ENCODE measurements at regions not wholly inside any gene's neighbourhood (a gene's known extent, or its start where the extent isn't known, plus 50 kb on each side); places are given as distances from the start of the nearest gene placed in this dataset.

DNA sequence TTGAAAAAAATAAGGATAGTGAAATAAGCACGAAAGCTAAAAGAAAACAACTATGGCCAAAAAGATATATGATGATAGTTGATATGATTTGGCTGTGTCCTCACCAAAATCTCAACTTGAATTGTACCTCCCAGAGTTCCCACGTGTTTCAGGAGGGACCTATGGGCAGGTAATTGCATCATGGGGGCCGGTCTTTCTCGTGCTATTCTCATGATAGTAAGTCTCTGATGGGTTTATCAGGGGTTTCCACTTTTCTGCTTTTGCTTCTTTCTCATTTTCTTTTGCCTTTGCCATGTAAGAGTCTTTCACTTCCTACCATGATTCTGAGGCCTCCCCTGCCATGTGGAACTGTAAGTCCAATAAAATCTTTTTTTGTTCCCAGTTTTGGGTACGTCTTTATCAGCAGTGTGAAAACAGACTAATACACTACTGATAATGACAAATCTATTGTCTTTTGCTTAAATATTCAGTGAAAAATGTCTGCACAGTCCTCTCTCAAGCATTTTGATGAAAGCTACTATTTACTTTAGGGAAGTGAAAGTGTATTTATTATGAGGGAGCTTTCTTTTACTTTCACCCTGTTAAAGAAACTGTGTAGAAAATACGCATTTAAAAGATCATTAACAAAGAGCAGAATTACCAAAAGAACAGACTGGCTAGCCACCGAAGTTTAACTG lies 389.1 kb downstream of the HTR1B start:
- no peak for DNase-seq (ENCODE audit: low read depth)

DNA sequence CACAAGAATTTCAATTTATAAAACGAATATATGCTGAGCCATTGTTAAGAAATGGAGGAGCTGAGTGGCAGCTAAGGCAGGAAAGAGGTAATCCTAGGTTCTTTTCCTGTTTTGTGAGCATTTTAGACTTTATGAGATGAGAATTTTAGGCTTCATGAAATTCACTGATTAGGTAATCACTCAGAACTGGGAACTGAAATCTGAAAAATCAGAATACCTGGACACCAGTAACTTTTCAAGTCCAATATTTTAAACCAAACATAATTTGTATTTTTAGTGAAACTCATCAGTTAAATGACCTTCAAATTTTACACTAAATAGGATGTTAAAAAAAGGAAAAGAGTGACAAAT lies 389.9 kb downstream of the HTR1B start:
- no peak for DNase-seq (ENCODE audit: low read depth)

GRCh38 chr6:77072694-77073409 lies 390.4 kb downstream of the HTR1B start:
- DNase-seq (ENCODE audit: low read depth): no peak

DNA sequence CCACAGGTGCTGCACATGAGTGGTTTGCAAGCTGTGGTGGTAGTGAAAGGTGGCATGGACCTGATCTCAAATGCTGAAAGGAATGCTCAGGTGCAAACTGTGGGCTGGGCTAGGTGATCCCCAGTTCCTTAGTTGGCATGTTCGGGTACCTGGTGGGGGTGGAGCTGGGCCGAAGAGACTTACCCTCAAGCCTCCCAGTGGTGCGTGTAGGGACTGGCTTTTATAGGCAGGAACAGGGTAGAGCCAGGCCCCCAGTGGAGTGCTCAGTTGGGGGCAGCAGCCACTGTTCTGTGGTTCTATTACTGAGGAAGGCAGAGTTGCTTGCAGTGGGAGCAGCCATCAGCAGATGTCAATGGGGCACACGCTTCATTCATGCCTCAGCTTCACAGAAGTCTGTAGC lies 399.8 kb downstream of the HTR1B start:
- no peak for DNase-seq (ENCODE audit: low read depth)

GRCh38 chr6:77055711-77056110 lies 407.6 kb downstream of the HTR1B start:
- no peak for DNase-seq (ENCODE audit: low read depth)

GRCh38 chr6:77040568-77041195 lies 422.6 kb downstream of the HTR1B start:
- no peak for DNase-seq (ENCODE audit: low read depth)

DNA sequence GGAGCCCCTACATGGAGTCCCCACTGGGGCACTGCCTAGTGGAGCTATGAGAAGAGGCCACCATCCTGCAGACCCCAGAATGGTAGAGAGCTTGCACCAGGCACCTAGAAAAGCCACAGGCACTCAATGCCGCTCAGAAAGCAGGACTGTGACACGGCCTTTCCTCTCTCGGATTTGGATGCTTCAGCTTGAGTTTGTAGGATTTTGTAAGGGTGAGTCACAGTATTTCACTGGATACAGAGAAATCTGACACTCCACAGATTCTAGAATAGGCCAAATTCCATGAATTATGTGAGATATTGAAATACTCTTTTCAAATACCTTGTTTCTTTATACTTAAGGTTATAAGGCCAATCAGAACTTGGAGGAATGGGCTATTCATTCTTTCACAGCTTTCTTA lies 424.5 kb downstream of the HTR1B start:
- no peak for DNase-seq (ENCODE audit: low read depth)

DNA sequence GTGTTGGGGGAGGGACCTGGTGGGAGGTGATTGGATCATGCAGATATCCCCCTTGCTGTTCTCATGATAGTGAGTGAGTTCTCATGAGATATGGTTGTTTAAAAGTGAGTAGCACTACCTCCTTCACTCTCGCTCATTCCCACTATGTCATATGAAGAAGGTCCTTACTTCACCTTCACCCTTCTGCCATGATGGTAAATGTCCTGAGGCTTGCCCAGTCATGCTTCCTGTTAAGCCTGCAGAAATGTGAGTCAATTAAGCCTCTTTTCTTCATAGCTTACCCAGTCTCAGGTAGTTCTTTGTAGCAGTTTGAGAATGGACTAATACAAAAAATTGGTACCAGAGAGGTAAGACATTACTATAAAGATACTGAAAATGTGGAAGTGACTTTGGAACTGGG lies 425.9 kb downstream of the HTR1B start:
- DNase-seq (ENCODE audit: low read depth): no peak

DNA sequence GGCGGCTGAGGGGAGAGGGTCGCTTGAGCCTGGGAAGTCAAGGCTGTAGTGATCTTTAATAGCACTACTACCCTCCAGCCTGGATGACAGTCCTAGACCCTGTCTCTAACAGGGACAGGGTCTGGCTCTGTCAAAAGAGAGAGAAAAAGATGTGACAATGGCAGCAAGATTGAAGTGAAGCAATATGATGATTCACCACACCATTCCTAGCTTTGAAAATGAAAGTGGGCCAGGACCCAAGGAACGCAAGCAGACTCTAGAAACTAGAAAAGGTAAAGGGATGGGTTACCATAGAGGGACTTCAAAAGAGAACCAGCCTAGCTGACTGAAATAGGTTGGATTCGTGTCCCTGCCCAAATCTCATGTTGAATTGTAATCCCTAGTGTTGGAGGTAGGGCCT lies 426.9 kb downstream of the HTR1B start:
- DNase-seq (ENCODE audit: low read depth): no peak

- peak; percentile 69 for DNase-seq (ENCODE audit: low read depth)
Observed at GRCh38 chr6:77034161-77034560, 429.1 kb downstream of the HTR1B start.

DNA sequence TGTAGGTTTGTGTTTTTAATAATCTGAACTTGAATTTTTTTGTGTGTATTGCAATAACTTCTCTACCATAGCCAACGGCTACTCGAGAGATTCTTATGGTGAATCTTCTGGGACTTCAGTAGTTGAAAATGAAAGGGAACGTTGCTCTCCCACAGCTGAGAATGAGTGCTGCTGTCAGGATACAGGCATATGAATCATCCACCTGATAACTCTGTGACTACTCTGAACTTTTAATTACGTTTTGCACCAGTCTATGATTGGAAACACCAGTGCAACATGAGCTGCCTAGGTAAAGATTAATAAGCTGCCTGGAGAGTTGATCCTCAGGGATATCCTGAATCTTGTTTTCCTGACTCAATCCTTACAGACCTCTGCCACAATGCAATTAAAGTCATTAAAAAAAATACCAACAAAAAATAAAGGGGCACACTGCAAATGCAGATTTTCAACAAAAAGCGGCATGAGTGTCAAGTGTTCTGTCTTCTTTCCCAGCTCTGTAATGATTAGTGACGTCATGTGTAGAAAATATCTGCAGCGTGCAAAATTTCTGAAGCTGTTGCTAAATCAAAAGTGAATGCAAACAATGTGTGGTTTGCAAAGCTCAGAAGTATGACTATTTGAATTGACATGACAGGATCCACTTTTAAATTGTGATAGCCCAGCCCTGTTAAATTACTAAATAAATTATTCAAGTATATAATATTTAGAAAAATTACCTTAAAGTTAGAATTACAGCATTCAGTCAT lies 432.2 kb downstream of the HTR1B start:
- DNase-seq (ENCODE audit: low read depth): no peak

DNA sequence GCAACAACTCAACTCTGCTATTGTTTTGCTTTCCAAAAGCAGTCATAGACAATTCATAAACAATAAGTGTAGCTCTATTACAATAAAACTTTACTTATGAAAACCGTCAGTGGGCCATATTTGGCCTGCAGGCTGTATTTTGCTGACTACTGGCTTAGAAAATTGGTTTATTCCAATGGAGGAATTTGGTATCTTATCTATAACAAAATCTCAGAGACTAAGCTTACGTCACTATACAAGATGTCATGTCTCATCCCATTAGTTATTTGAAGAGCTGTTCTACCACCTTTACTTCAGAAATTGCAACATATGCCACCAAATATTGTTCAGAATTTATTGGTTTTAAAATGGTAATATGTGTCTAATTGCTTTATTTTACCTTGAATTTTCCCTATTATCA lies 436.9 kb downstream of the HTR1B start:
- no peak for DNase-seq (ENCODE audit: low read depth)

GRCh38 chr6:77025736-77026223 lies 437.5 kb downstream of the HTR1B start:
- no peak for DNase-seq (ENCODE audit: low read depth)

- DNase-seq (ENCODE audit: low read depth): no peak
Observed at GRCh38 chr6:77021778-77022177, 441.5 kb downstream of the HTR1B start.

- no peak for DNase-seq (ENCODE audit: low read depth)
Observed at GRCh38 chr6:77021232-77021631, 442.1 kb downstream of the HTR1B start.

- DNase-seq (ENCODE audit: low read depth): no peak
Observed at GRCh38 chr6:77019081-77019480, 444.2 kb downstream of the HTR1B start.

- no peak for DNase-seq (ENCODE audit: low read depth)
Observed at GRCh38 chr6:77017537-77017936, 445.8 kb downstream of the HTR1B start.

DNA sequence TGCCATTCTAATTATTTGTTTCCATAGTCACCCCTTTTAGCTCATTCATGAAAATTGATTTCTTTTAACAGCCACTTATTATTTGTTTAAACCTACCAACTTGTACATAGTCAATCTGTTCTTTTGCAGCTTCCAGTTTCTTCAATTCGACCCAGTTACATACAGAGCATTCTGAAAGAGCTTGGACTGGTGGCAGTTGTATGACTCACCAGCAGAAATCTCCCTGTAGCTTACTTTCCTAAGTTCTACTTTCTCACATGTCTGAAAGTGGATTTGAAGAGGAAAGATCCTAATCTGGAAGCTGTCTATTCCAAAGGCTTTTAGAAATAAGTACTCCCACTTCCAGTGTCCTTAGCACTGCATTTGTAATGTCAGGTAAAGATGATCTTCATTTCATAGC lies 447.9 kb downstream of the HTR1B start:
- no peak for DNase-seq (ENCODE audit: low read depth)

DNA sequence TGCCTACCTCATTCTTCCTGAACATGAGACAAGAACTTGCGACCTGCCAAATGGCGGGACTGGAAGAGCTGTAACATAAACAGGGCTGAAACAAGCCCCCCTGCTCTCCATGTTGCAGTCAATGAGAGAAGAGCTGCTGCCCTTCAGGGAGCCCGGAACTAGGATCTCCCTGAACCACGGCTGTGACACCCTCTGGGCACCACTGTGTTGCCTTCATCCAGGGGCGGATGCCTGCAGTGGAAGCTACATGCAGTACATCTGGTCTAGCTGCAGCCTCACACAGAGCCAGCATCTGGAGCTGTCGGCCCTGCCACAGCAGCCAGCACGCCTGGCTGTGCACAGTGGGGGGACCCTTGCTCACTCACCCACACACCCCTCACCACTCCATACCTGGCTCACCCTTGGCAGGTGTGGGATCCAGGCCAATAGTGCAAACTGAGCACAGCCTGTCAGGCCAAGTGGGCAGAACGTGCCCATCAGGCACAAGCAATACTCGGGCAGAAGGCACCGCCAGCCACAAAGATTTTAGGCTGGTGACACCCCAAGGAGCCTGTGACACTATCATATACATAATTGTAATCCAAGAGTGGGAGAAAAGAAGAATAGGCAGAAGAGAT lies 451.3 kb downstream of the HTR1B start:
- DNase-seq (ENCODE audit: low read depth): no peak

GRCh38 chr6:77010931-77011542 lies 452.3 kb downstream of the HTR1B start:
- DNase-seq (ENCODE audit: low read depth): no peak

DNA sequence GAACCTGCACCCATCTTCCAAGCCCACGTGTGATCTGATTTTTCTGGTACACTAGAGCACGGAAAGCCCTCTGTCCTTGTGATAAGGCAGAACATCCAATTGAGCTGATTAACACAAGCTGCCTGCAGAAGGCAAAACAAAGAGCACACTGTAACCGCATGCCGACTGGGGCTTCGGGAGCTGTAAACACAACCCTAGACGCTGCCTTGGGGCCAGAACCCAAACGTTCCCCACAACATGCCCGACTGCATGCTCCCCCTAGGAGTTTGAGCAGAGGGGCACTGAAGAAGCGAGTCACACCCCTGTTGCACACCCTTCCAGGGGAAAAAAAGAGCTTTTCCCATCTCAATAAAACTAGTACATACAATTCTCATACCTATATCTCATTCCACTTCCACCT lies 470.7 kb downstream of the HTR1B start:
- no peak for DNase-seq (ENCODE audit: low read depth)

DNA sequence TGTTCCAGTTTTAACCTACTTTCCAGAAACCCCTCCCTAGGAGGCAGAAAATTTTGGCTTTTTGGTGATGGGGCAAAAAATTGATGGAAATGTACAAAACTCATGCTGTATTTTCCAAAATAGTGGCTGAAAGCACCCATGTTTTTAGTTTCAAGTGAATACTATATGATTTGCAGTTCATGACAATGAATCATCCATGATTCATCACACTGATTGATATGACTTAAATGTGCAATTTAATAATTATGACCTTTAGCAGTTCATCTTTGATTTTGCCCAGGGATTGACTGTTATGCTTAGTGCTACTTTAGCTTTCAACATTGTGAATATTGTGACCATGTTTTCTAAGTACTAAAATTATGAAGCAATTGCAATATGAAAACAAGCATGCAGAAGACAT lies 478.7 kb downstream of the HTR1B start:
- no peak for DNase-seq (ENCODE audit: low read depth)
